ENCODE measurements at regions not wholly inside any gene's neighbourhood (a gene's known extent, or its start where the extent isn't known, plus 50 kb on each side); places are given as distances from the start of the nearest gene placed in this dataset.

DNA sequence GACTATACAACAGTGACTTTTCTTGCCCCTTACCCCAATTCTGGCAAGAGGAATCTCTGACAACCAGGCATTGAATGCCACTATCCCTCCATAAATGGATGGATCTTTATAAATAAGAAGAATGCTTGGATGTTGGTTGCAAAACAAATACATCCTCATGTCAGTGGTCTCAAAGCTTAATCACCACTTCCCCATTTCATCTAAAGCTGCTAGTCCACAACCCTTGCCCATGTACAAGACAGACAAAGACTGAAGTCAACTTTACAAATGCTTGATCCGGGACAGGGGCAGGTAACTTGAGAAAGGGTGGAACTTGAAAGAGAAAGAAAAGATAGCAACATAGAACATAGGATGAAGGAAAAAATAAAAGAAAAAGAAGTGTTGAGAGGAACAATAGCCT lies 540.5 kb upstream of the NOX3 start:
- TF ChIP-seq EZH2phosphoT487 (IDR thresholded peaks at IDR 0.05; ENCODE audit: low read length) (no peak), CTCF (IDR thresholded peaks at IDR 0.05; ENCODE audit: low read length) (no peak), EZH2 (optimal IDR thresholded peaks at IDR 0.05; ENCODE audit: low read depth, low read length) (no peak)
- Histone ChIP-seq H3K9me3 (replicated peaks; ENCODE audit: insufficient read depth, low read length) (no peaks in the 10 kb centered on the region), H3K27ac (ENCODE audit: low read length) (no peak overlapping the region), H3K4me2 (ENCODE audit: low read depth, low read length) (no peak overlapping the region), H3F3A (ENCODE audit: insufficient read depth, low read length) (no peaks in the 10 kb centered on the region), H2AFZ (ENCODE audit: low read length) (no peak overlapping the region), H3K9ac (ENCODE audit: low read length) (no peak overlapping the region), H3K4me3 (ENCODE audit: low read length) (no peak overlapping the region), H3K9me2 (replicated peaks; ENCODE audit: insufficient read depth, low read length) (no peaks in the 10 kb centered on the region), H4K20me1 (ENCODE audit: insufficient read depth, low read length) (no peaks in the 10 kb centered on the region), H3K27me3 (replicated peaks; ENCODE audit: insufficient read depth, low read length) (no peaks in the 10 kb centered on the region), H3K36me3 (replicated peaks; ENCODE audit: insufficient read depth, low read length) (no peaks in the 10 kb centered on the region), H3K4me1 (ENCODE audit: low read length) (no peaks in the 10 kb centered on the region), H3K79me2 (ENCODE audit: low read length) (no peaks in the 10 kb centered on the region)
- DNase-seq, result no peak

GRCh38 chr6:155995281-155995680 lies 539.6 kb upstream of the NOX3 start:
- Histone ChIP-seq H2AFZ (ENCODE audit: low read length) (no peak overlapping the region), H3K27ac (ENCODE audit: low read length) (no peak overlapping the region), H3K36me3 (replicated peaks; ENCODE audit: insufficient read depth, low read length) (no peaks in the 10 kb centered on the region), H3K4me1 (ENCODE audit: low read length) (no peaks in the 10 kb centered on the region), H3K9ac (ENCODE audit: low read length) (no peak overlapping the region), H3K9me3 (replicated peaks; ENCODE audit: insufficient read depth, low read length) (no peaks in the 10 kb centered on the region), H3F3A (ENCODE audit: insufficient read depth, low read length) (no peaks in the 10 kb centered on the region), H3K79me2 (ENCODE audit: low read length) (no peaks in the 10 kb centered on the region), H3K9me2 (replicated peaks; ENCODE audit: insufficient read depth, low read length) (no peaks in the 10 kb centered on the region), H3K27me3 (replicated peaks; ENCODE audit: insufficient read depth, low read length) (no peaks in the 10 kb centered on the region), H3K4me3 (ENCODE audit: low read length) (no peak overlapping the region), H3K4me2 (ENCODE audit: low read depth, low read length) (no peak overlapping the region), H4K20me1 (ENCODE audit: insufficient read depth, low read length) (no peaks in the 10 kb centered on the region)
- no peak for DNase-seq
- no peak for TF ChIP-seq EZH2 (optimal IDR thresholded peaks at IDR 0.05; ENCODE audit: low read depth, low read length)

- Histone ChIP-seq H3K4me3 (ENCODE audit: low read length) (no peak overlapping the region), H3F3A (ENCODE audit: insufficient read depth, low read length) (no peaks in the 10 kb centered on the region), H3K27ac (ENCODE audit: low read length) (no peak overlapping the region), H3K36me3 (replicated peaks; ENCODE audit: insufficient read depth, low read length) (no peaks in the 10 kb centered on the region), H3K9ac (ENCODE audit: low read length) (no peak overlapping the region), H3K4me1 (ENCODE audit: low read length) (no peaks in the 10 kb centered on the region), H3K4me2 (ENCODE audit: low read depth, low read length) (no peak overlapping the region), H2AFZ (ENCODE audit: low read length) (no peak overlapping the region), H4K20me1 (ENCODE audit: insufficient read depth, low read length) (no peaks in the 10 kb centered on the region), H3K27me3 (replicated peaks; ENCODE audit: insufficient read depth, low read length) (no peaks in the 10 kb centered on the region), H3K79me2 (ENCODE audit: low read length) (no peaks in the 10 kb centered on the region), H3K9me3 (replicated peaks; ENCODE audit: insufficient read depth, low read length) (no peaks in the 10 kb centered on the region), H3K9me2 (replicated peaks; ENCODE audit: insufficient read depth, low read length) (no peaks in the 10 kb centered on the region)
- no peak for DNase-seq
- no peak for TF ChIP-seq EZH2 (optimal IDR thresholded peaks at IDR 0.05; ENCODE audit: low read depth, low read length)
- TF ChIP-seq CTCF (IDR thresholded peaks at IDR 0.05; ENCODE audit: low read length), result no peak
- no peak for TF ChIP-seq EZH2phosphoT487 (IDR thresholded peaks at IDR 0.05; ENCODE audit: low read length)
Observed at GRCh38 chr6:155994086-155994485, 538.4 kb upstream of the NOX3 start.

GRCh38 chr6:155993240-155993639 lies 537.6 kb upstream of the NOX3 start:
- Histone ChIP-seq H3K4me3 (ENCODE audit: low read length) (no peak overlapping the region), H3K9me3 (replicated peaks; ENCODE audit: insufficient read depth, low read length) (no peaks in the 10 kb centered on the region), H3K9ac (ENCODE audit: low read length) (no peak overlapping the region), H3K27me3 (replicated peaks; ENCODE audit: insufficient read depth, low read length) (no peaks in the 10 kb centered on the region), H4K20me1 (ENCODE audit: insufficient read depth, low read length) (no peaks in the 10 kb centered on the region), H3K79me2 (ENCODE audit: low read length) (no peaks in the 10 kb centered on the region), H3F3A (ENCODE audit: insufficient read depth, low read length) (no peaks in the 10 kb centered on the region), H3K36me3 (replicated peaks; ENCODE audit: insufficient read depth, low read length) (no peaks in the 10 kb centered on the region), H2AFZ (ENCODE audit: low read length) (no peak overlapping the region), H3K27ac (ENCODE audit: low read length) (no peak overlapping the region), H3K4me1 (ENCODE audit: low read length) (no peaks in the 10 kb centered on the region), H3K9me2 (replicated peaks; ENCODE audit: insufficient read depth, low read length) (no peaks in the 10 kb centered on the region), H3K4me2 (ENCODE audit: low read depth, low read length) (no peak overlapping the region)
- no peak for TF ChIP-seq EZH2phosphoT487 (IDR thresholded peaks at IDR 0.05; ENCODE audit: low read length)
- no peak for DNase-seq
